SK-N-SH (cell line): ENCODE measurements at regions not wholly inside any gene's neighbourhood (a gene's known extent, or its start where the extent isn't known, plus 50 kb on each side); places are given as distances from the start of the nearest gene placed in this dataset.

Experiments used
- CHD2 ChIP-seq: fragments of 150-350 bp; IDR thresholded peaks from 2 replicates; pipeline ENCODE4 v1.6.1; 2018; ENCODE audit warnings: low read length; ENCODE audit not compliant: partially characterized antibody
- EP300 ChIP-seq, 2 experiments: IDR thresholded peaks; 2 replicates each; pipeline versions ENCODE4 v1.4.0 to v1.6.1; 2012; ENCODE audit warnings: borderline replicate concordance in 1 of 2, low read depth in 1 of 2, low read length in 1 of 2
- FOXM1 ChIP-seq: IDR thresholded peaks from 2 replicates; pipeline ENCODE4 v1.4.0; 2012; ENCODE audit warnings: low read depth, mild to moderate bottlenecking
- GABPA ChIP-seq: IDR thresholded peaks from 2 replicates; pipeline ENCODE4 v1.4.0; 2012; ENCODE audit warnings: low read depth, mild to moderate bottlenecking
- JUND ChIP-seq: IDR thresholded peaks from 2 replicates; pipeline ENCODE4 v1.4.0; 2012
- MXI1 ChIP-seq: IDR thresholded peaks from 2 replicates; pipeline ENCODE4 v1.6.1; 2012; ENCODE audit warnings: mild to moderate bottlenecking, low read depth, low read length, improper control_type of control experiment
- RCOR1 ChIP-seq: fragments of 150-350 bp; IDR thresholded peaks from 2 replicates; pipeline ENCODE4 v1.6.1; 2017; ENCODE audit warnings: antibody characterized with exemption, low read length
- SIN3A ChIP-seq: IDR thresholded peaks from 2 replicates; pipeline ENCODE4 v1.6.1; 2012; ENCODE audit warnings: low read depth, mild to moderate bottlenecking, low read length, moderate library complexity, borderline replicate concordance
- YY1 ChIP-seq: IDR thresholded peaks from 2 replicates; pipeline ENCODE4 v1.4.0; 2012; ENCODE audit warnings: low read depth, mild to moderate bottlenecking
- TF ChIP-seq, protein P1 (sequence below): fragments of 200-600 bp; sonication (generic); IDR thresholded peaks from 2 replicates; pipeline ENCODE4 v1.6.1; 2017; ENCODE audit warnings: antibody characterized with exemption, mild to moderate bottlenecking, moderate library complexity
- TF ChIP-seq, protein P2 (sequence below): fragments of 150-350 bp; IDR thresholded peaks from 2 replicates; pipeline ENCODE4 v1.6.1; 2017; ENCODE audit warnings: antibody characterized with exemption, low read length, low read depth, borderline replicate concordance
- TF ChIP-seq, protein P3 (sequence below): IDR thresholded peaks from 2 replicates; pipeline ENCODE4 v1.4.0; 2012; ENCODE audit warnings: low read depth
- TF ChIP-seq, protein P4 (sequence below): IDR thresholded peaks from 2 replicates; pipeline ENCODE4 v1.6.1; 2012; ENCODE audit warnings: mild to moderate bottlenecking, low read depth, low read length, moderate library complexity

DNA sequence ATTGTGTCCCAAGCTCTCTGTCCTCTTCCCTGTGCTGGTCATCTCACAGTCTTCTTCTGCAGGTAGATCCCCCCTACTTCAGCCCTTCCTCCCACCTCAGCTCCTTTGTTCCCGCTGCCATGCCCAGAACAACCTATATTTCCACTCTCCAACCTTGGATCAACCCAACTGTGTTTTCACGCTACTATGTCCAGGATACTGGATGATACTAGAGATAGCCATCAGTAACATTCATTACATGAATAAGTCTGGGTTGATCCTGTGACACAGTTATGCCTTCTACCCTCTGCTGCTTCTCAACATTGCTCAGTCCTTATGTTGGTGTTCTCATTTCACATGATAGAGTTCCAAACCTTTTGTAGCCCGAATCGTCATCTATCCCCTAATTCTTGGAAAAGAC is 286.4 kb downstream of the ZEB1 start:
- TF ChIP-seq CHD2 (no peak), GABPA (no peak), JUND (no peak), YY1 (no peak), EP300 (IDR thresholded peaks at IDR 0.05; ENCODE audit: borderline replicate concordance in 1 of 2, low read depth in 1 of 2, low read length in 1 of 2) (no peak), FOXM1 (no peak), SIN3A (no peak), RCOR1 (no peak), MXI1 (no peak)
- TF ChIP-seq, protein P1, sequence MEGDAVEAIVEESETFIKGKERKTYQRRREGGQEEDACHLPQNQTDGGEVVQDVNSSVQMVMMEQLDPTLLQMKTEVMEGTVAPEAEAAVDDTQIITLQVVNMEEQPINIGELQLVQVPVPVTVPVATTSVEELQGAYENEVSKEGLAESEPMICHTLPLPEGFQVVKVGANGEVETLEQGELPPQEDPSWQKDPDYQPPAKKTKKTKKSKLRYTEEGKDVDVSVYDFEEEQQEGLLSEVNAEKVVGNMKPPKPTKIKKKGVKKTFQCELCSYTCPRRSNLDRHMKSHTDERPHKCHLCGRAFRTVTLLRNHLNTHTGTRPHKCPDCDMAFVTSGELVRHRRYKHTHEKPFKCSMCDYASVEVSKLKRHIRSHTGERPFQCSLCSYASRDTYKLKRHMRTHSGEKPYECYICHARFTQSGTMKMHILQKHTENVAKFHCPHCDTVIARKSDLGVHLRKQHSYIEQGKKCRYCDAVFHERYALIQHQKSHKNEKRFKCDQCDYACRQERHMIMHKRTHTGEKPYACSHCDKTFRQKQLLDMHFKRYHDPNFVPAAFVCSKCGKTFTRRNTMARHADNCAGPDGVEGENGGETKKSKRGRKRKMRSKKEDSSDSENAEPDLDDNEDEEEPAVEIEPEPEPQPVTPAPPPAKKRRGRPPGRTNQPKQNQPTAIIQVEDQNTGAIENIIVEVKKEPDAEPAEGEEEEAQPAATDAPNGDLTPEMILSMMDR: no peak
- TF ChIP-seq, protein P2, sequence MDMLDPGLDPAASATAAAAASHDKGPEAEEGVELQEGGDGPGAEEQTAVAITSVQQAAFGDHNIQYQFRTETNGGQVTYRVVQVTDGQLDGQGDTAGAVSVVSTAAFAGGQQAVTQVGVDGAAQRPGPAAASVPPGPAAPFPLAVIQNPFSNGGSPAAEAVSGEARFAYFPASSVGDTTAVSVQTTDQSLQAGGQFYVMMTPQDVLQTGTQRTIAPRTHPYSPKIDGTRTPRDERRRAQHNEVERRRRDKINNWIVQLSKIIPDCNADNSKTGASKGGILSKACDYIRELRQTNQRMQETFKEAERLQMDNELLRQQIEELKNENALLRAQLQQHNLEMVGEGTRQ: no peak
- TF ChIP-seq, protein P3, sequence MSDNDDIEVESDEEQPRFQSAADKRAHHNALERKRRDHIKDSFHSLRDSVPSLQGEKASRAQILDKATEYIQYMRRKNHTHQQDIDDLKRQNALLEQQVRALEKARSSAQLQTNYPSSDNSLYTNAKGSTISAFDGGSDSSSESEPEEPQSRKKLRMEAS: no peak
- TF ChIP-seq, protein P4, sequence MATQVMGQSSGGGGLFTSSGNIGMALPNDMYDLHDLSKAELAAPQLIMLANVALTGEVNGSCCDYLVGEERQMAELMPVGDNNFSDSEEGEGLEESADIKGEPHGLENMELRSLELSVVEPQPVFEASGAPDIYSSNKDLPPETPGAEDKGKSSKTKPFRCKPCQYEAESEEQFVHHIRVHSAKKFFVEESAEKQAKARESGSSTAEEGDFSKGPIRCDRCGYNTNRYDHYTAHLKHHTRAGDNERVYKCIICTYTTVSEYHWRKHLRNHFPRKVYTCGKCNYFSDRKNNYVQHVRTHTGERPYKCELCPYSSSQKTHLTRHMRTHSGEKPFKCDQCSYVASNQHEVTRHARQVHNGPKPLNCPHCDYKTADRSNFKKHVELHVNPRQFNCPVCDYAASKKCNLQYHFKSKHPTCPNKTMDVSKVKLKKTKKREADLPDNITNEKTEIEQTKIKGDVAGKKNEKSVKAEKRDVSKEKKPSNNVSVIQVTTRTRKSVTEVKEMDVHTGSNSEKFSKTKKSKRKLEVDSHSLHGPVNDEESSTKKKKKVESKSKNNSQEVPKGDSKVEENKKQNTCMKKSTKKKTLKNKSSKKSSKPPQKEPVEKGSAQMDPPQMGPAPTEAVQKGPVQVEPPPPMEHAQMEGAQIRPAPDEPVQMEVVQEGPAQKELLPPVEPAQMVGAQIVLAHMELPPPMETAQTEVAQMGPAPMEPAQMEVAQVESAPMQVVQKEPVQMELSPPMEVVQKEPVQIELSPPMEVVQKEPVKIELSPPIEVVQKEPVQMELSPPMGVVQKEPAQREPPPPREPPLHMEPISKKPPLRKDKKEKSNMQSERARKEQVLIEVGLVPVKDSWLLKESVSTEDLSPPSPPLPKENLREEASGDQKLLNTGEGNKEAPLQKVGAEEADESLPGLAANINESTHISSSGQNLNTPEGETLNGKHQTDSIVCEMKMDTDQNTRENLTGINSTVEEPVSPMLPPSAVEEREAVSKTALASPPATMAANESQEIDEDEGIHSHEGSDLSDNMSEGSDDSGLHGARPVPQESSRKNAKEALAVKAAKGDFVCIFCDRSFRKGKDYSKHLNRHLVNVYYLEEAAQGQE: no peak
